C4-2B (cell line): ENCODE measurements at regions not wholly inside any gene's neighbourhood (a gene's known extent, or its start where the extent isn't known, plus 50 kb on each side); places are given as distances from the start of the nearest gene placed in this dataset.

ENCODE experiments used
- CTCF ChIP-seq: fragments of 450-650 bp; conservative IDR thresholded peaks from 2 replicates; pipeline ENCODE4 v1.5.1; 2017; ENCODE audit warnings: mild to moderate bottlenecking
- ZFX ChIP-seq: fragments of 450-650 bp; IDR thresholded peaks from 2 replicates; pipeline ENCODE4 v1.6.1; 2017

GRCh38 chr1:70504821-70505193 lies 93.7 kb downstream of the CTH start:
- TF ChIP-seq CTCF = no peak
- TF ChIP-seq ZFX = no peak
